A549 (cell line): ENCODE measurements at regions not wholly inside any gene's neighbourhood (a gene's known extent, or its start where the extent isn't known, plus 50 kb on each side); places are given as distances from the start of the nearest gene placed in this dataset.
"Not testable (repeated sequence)": the region's sequence is repeated elsewhere in the genome, so short reads cannot be mapped to it uniquely, and the experiment has no call there.

Experiments used
- CBX2 ChIP-seq: fragments of 200-600 bp; sonication (generic); IDR thresholded peaks from 2 replicates; pipeline ENCODE4 v1.6.1; 2016; ENCODE audit warnings: low read depth, mild to moderate bottlenecking, borderline replicate concordance
- CEBPB ChIP-seq, 2 experiments: fragments of >200 bp in 1 of 2; sonication (Bioruptor Twin) in 1 of 2; formaldehyde crosslinking in 1 of 2; IDR thresholded peaks; 2 replicates each; pipeline ENCODE4 v1.6.1; 2012 to 2016
- CHD2 ChIP-seq: fragments of 150-350 bp; IDR thresholded peaks from 2 replicates; pipeline ENCODE4 v1.6.1; 2014; ENCODE audit warnings: low read length; ENCODE audit not compliant: partially characterized antibody
- CHD4 ChIP-seq: fragments of 200-600 bp; sonication (generic); IDR thresholded peaks from 2 replicates; pipeline ENCODE4 v1.6.1; 2016; ENCODE audit warnings: antibody characterized with exemption, mild to moderate bottlenecking, borderline replicate concordance
- CTCF ChIP-seq: fragments of >200 bp; sonication (Bioruptor Twin); formaldehyde crosslinking; IDR thresholded peaks from 3 replicates; pipeline ENCODE4 v1.5.1; 2016
- ESRRA ChIP-seq: fragments of 150-350 bp; IDR thresholded peaks from 2 replicates; pipeline ENCODE4 v1.6.1; 2014; ENCODE audit warnings: mild to moderate bottlenecking, low read length, borderline replicate concordance
- FOSL2 ChIP-seq, 2 experiments: fragments of 450-650 bp in 1 of 2; fragments of >200 bp in 1 of 2; sonication (Bioruptor Twin) in 1 of 2; formaldehyde crosslinking; IDR thresholded peaks; 2 replicates each; pipeline versions ENCODE4 v1.5.0 to v1.6.1; 2016 to 2020; ENCODE audit warnings: mild to moderate bottlenecking in 1 of 2, moderate library complexity in 1 of 2
- KDM1A ChIP-seq: fragments of 200-600 bp; sonication (generic); IDR thresholded peaks from 2 replicates; pipeline ENCODE4 v1.6.1; 2016; ENCODE audit warnings: low read depth, mild to moderate bottlenecking
- POLR2A ChIP-seq: IDR thresholded peaks from 2 replicates; pipeline ENCODE4 v1.6.1; 2012; ENCODE audit warnings: mild to moderate bottlenecking, low read length
- RAD21 ChIP-seq, 2 experiments: fragments of >200 bp in 1 of 2; sonication (Bioruptor Twin) in 1 of 2; formaldehyde crosslinking in 1 of 2; IDR thresholded peaks in 1 of 2; conservative IDR thresholded peaks in 1 of 2; 2 replicates in 1 of 2; 3 replicates in 1 of 2; pipeline ENCODE4 v1.6.1; 2012 to 2018; ENCODE audit warnings: inconsistent platforms in 1 of 2
- REST ChIP-seq: fragments of 200-600 bp; sonication (generic); IDR thresholded peaks from 2 replicates; pipeline ENCODE4 v1.6.1; 2016; ENCODE audit warnings: antibody characterized with exemption, mild to moderate bottlenecking, moderate library complexity
- RFX5 ChIP-seq: fragments of 450-650 bp; IDR thresholded peaks from 2 replicates; pipeline ENCODE4 v1.7.1; 2014; ENCODE audit warnings: antibody characterized with exemption, mild to moderate bottlenecking, moderate library complexity

GRCh38 chr5:34186108-34186507 is 143.1 kb upstream of the C1QTNF3 start:
- TF ChIP-seq REST; CTCF; KDM1A; FOSL2 (IDR thresholded peaks at IDR 0.05); FOSL2 (CRISPR knock-in tag; IDR thresholded peaks at IDR 0.05); CHD2; CHD4; RAD21 (conservative IDR thresholded peaks at IDR 0.05 in 1 of 2, IDR thresholded peaks at IDR 0.05 in 1 of 2); RFX5; CBX2; POLR2A; ESRRA; CEBPB (IDR thresholded peaks at IDR 0.05): not testable (repeated sequence)
